Natural killer cell (primary cell): ENCODE measurements at regions not wholly inside any gene's neighbourhood (a gene's known extent, or its start where the extent isn't known, plus 50 kb on each side); places are given as distances from the start of the nearest gene placed in this dataset.

Experiments
- ATAC-seq, 3 donors: fragments of 150-1000 bp in 2 of 3; fragments of 200-7000 bp in 1 of 3; cut with Tn5 transposase; 1 replicate in 1 of 3; 2 replicates in 2 of 3; pipeline ENCODE4 v1.10.0; 2021; ENCODE audit warnings: mild to moderate bottlenecking in 2 of 3, moderate library complexity in 2 of 3
- DNase-seq, 2 donors: peaks; one replicate each; pipeline versions ENCODE4 v3.0.0 to v3.0.0-alpha.2; 2013 to 2021; ENCODE audit warnings: mixed read lengths in 1 of 2
- H3K27ac ChIP-seq: one replicate; pipeline ENCODE4 v1.5.1; 2013; ENCODE audit warnings: mild to moderate bottlenecking, low read length
- H3K27me3 ChIP-seq: one replicate; pipeline ENCODE4 v1.6.1; 2013; ENCODE audit warnings: low read length; ENCODE audit not compliant: control insufficient read depth, insufficient read depth
- H3K36me3 ChIP-seq: one replicate; pipeline ENCODE4 v1.6.1; 2013; ENCODE audit warnings: low read length; ENCODE audit not compliant: control insufficient read depth, insufficient read depth
- H3K4me1 ChIP-seq: one replicate; pipeline ENCODE4 v1.6.1; 2013; ENCODE audit warnings: low read length; ENCODE audit not compliant: control insufficient read depth, insufficient read depth
- H3K4me3 ChIP-seq: one replicate; pipeline ENCODE4 v1.5.1; 2013; ENCODE audit warnings: low read length
- H3K9me3 ChIP-seq: one replicate; pipeline ENCODE4 v1.6.1; 2013; ENCODE audit warnings: low read length; ENCODE audit not compliant: control insufficient read depth, insufficient read depth
- H3K27ac Mint-ChIP-seq, 2 donors: one replicate each; pipeline ENCODE4 v1.8.0; 2022; ENCODE audit warnings: mild to moderate bottlenecking in 2 of 2, mixed read lengths in 2 of 2, moderate library complexity in 1 of 2
- H3K27me3 Mint-ChIP-seq, 2 donors: one replicate each; pipeline ENCODE4 v1.8.0; 2022; ENCODE audit warnings: low read depth in 2 of 2, mixed read lengths in 2 of 2
- H3K36me3 Mint-ChIP-seq: one replicate; pipeline ENCODE4 v1.8.0; 2022; ENCODE audit warnings: mixed read lengths
- H3K4me1 Mint-ChIP-seq, 2 donors: one replicate each; pipeline ENCODE4 v1.8.0; 2022; ENCODE audit warnings: mixed read lengths in 2 of 2
- H3K4me3 Mint-ChIP-seq: one replicate; pipeline ENCODE4 v1.8.0; 2022; ENCODE audit warnings: mild to moderate bottlenecking, moderate library complexity, mixed read lengths
- H3K9me3 Mint-ChIP-seq, 2 donors: one replicate each; pipeline ENCODE4 v1.8.0; 2022; ENCODE audit warnings: mixed read lengths in 2 of 2
- CTCF ChIP-seq: fragments of 200-600 bp; IDR thresholded peaks from one replicate; pipeline ENCODE4 v1.8.0; 2022; ENCODE audit warnings: antibody characterized with exemption
- WGBS: methylation state at CpG from one replicate; pipeline ENCODE4 v1.1.7; 2013; ENCODE audit warnings: missing lambda C conversion rate; ENCODE audit not compliant: insufficient coverage; 5-methylcytosine and 5-hydroxymethylcytosine counted together
- intact Hi-C: fragments of 100-400 bp; cut with micrococcal nuclease; formaldehyde crosslinking; loops from one replicate; pipeline ENCODE4 v1.14.2; 2022

DNA sequence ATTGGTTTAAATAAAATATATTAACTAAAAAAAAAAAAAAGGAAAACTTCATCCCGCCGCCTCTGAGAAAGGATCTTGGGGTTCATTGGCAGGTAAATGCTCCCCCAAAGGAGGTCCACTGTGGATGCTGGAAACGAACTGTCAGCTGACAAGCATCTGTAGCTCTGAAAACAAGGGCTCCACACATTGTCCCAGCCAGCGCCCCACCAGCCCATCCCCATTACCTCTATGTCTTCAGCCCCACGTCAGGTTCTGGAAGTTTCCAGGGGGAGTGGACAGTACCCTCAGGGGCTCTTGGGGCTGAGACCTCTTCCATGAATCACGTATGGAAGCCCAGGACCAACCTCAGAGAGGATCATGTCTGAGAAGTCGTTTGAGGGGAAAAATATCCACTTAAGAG lies 66.4 kb upstream of the WNT7B start:
- Mint-ChIP-seq H3K27me3 (no peaks in the 10 kb centered on the region), H3K27ac (peak overlapping the region; percentile 72 to 76), H3K4me1 (peaks cover 0 to 30% of the 10 kb centered on the region in 2 donors), H3K36me3 (no peaks in the 10 kb centered on the region), H3K4me3 (peak overlapping the region; percentile 84), H3K9me3 (no peaks in the 10 kb centered on the region)
- WGBS, result 90% methylated on average over 7 of the region's 7 CpGs
- Histone ChIP-seq H3K27ac (peak overlapping the region; percentile 63), H3K4me1 (peaks cover 37% of the 10 kb centered on the region), H3K27me3 (no peaks in the 10 kb centered on the region), H3K9me3 (no peaks in the 10 kb centered on the region), H3K4me3 (no peak overlapping the region), H3K36me3 (no peaks in the 10 kb centered on the region)
- intact Hi-C loops, result no loop called here
- no peak for TF ChIP-seq CTCF
- ATAC-seq (no peak), DNase-seq (no peak)

DNA sequence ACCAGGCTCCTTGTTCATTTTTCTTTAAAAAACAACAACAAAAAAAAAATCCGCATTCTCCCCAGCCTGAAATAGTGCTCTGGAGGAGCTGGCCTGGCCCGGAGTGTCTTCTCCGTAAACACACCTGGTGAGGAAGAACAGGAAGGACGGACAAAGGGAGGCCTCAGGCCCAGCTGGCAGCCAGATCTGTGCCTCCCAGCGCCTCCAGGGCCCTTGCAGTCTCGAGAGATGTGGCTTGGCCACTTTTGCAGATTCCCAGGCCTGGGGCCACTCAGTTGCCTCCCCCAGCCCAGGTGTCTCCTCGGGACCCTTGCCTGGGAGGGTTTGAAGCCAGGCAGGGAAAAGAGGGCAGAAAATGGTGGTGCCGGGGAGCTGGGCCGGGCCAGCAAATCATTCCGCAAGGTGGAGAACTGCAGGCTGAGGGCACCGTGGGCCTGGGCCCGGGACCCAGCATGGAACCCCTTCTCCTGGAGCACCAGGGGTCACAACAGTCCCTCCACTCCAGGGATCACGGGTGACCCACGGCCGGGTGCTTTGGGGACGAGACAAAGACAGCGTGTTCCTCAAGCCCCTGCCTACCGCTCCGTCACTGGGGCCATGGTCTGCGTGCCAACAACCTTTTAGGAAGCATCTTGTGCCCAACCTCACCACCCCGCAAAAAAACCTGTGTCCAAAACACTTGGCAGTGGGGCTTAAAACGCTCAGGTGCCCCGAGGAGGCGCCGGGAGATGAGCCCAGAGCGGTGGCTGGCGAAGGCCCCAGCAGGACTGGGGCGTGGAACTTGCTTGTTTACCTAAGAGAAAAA lies 67.1 kb upstream of the WNT7B start:
- H3K4me3 ChIP-seq, result peak overlapping the region; percentile 62
- Mint-ChIP-seq H3K9me3 (no peaks in the 10 kb centered on the region), H3K27me3 (no peaks in the 10 kb centered on the region), H3K4me3 (peak overlapping the region; percentile 84), H3K4me1 (peaks cover 0 to 32% of the 10 kb centered on the region in 2 donors), H3K36me3 (no peaks in the 10 kb centered on the region), H3K27ac (peak overlapping the region; percentile 72 to 76)
- 48% methylated on average over 28 of the region's 28 CpGs for WGBS
- no peaks in the 10 kb centered on the region for H3K9me3 ChIP-seq
- no peaks in the 10 kb centered on the region for H3K36me3 ChIP-seq
- no peak for DNase-seq
- peak; percentile 5 to 55 (median 52) for ATAC-seq
- no peak for TF ChIP-seq CTCF
- intact Hi-C loops, result no loop called here
- H3K4me1 ChIP-seq, result peaks cover 42% of the 10 kb centered on the region
- H3K27me3 ChIP-seq, result no peaks in the 10 kb centered on the region
- H3K27ac ChIP-seq, result peak overlapping the region; percentile 63

DNA sequence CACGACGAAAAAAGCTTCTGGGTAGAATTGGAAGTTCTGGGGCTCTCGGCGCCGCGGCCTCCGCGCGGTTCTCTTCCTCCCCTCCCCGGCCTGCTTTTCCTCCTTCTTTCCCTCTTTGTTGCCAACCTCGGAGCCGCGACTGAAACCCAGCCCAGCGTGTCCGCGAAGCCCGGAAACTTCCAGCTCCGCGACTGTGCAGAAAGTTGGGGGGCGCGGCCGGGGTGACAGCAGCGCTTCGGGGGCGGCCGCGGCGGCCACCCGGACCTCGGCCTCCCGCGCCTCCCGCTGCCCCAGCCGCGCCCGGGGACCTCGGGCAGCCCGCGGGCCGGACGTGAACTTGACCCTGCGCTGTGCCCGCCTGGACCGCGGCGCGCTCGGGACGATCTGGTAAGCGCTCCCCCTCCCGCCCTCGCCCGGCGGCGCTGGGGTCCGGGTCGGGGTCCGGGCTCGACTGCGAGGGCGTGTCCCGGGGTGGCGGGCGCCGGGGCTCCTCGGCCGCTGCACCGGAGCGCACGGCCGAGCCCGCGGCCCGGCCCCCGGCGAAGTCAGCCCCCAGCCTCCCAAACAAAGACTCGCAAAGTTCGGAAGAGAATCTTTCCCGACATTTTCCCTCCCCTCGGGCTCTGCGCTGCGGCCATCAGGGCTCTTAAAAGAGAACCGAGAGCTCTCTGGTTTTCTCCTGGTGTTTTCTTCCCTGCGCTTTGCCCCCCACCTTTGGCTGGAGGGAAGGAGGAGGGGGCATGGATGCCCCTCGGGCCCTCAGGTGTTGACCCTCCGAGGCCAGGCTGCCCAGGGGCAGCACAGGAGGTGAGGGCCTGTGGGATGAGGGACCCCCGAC lies 67.9 kb upstream of the WNT7B start:
- H3K4me3 Mint-ChIP-seq, result peak overlapping the region; percentile 84
- H3K4me3 ChIP-seq, result peak overlapping the region; percentile 62
- no peaks in the 10 kb centered on the region for H3K36me3 ChIP-seq
- no peaks in the 10 kb centered on the region for H3K9me3 Mint-ChIP-seq
- 3% methylated on average over 86 of the region's 87 CpGs for WGBS
- no peaks in the 10 kb centered on the region for H3K27me3 ChIP-seq
- H3K36me3 Mint-ChIP-seq, result no peaks in the 10 kb centered on the region
- peak; percentile 61 to 78 (median 68) for ATAC-seq
- peak overlapping the region; percentile 72 to 76 for H3K27ac Mint-ChIP-seq
- TF ChIP-seq CTCF, result no peak
- peak overlapping the region; percentile 63 for H3K27ac ChIP-seq
- no peaks in the 10 kb centered on the region for H3K27me3 Mint-ChIP-seq
- H3K9me3 ChIP-seq, result no peaks in the 10 kb centered on the region
- intact Hi-C loops, result no loop called here
- H3K4me1 ChIP-seq, result peaks cover 47% of the 10 kb centered on the region
- peak in 1 of 2 donors; percentile 59 for DNase-seq
- H3K4me1 Mint-ChIP-seq, result peaks cover 2 to 34% of the 10 kb centered on the region in 2 donors
